HG02588 (cell line): ENCODE measurements at regions not wholly inside any gene's neighbourhood (a gene's known extent, or its start where the extent isn't known, plus 50 kb on each side); places are given as distances from the start of the nearest gene placed in this dataset.

Experiments used
- ATAC-seq: cut with Tn5 transposase; IDR thresholded peaks from one replicate; pipeline ENCODE4 v1.9.1; 2021; ENCODE audit warnings: mild to moderate bottlenecking, moderate library complexity; ENCODE audit not compliant: unreplicated experiment

GRCh38 chr3:18835021-18835420, 313.3 kb upstream of the KCNH8 start:
- ATAC-seq = no peak

- ATAC-seq = no peak
Observed at GRCh38 chr3:18830087-18830486, 318.2 kb upstream of the KCNH8 start.

- ATAC-seq = no peak
Observed at GRCh38 chr3:18828637-18829036, 319.7 kb upstream of the KCNH8 start.

DNA sequence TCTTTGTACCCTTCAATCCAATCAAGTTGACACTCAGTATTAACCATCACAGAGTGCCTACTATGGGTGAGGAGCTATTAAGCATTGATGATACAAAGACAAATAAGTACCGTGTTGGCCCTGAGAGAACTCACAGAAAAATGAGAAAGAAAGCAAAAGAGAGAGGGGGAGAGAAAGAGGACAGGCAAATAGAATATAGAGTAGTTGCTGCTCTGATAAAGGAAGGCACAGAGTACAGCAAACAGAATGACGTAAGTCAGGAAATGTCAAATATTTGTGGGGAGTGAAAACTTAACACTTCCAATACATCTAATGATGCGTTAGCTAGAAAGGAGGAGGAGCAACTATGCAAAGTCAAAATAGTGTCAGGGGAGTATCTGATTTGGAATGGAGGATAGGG, 320.6 kb upstream of the KCNH8 start:
- ATAC-seq = no peak

DNA sequence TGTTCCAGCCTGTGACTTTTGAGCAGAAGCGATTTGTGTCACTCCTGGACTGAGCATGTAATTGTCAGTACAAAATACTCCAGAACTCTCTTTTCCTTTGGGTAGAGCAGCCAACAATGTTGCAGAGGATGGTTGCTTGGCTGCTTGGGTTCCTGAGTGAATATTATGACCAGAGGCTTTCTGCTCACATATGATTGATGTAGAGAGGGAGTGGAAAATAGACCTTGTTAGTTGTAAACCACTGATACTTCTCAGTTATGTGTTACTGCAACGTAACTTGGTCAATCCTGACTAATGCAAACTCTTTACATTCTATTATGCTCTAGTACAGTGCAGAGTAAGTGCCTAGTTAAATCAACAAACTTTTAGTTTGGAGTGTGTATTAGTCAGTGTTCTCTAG, 322.6 kb upstream of the KCNH8 start:
- no peak for ATAC-seq

GRCh38 chr3:18813300-18813699, 335.0 kb upstream of the KCNH8 start:
- no peak for ATAC-seq

DNA sequence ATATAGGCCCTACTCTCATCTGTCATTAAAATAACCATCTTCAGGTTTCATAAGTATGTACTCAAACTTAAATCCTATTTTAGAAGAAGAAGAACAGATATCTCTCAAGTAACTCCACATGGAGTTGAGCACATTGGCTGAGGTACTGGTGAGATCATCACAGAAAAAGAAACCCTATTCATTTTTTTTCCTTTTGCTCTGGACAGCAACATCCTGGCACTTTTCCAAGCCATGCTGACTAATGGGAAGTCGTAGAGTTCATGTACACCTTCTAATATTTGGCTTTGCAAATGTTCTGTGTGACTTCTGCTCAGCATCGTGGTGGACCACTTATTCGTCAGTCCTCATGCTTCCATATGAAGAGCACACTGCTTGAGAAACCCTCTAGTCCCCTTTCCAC, 336.0 kb upstream of the KCNH8 start:
- ATAC-seq = no peak

- ATAC-seq = no peak
Observed at GRCh38 chr3:18810306-18810661, 338.0 kb upstream of the KCNH8 start.

GRCh38 chr3:18809640-18810305, 338.5 kb upstream of the KCNH8 start:
- ATAC-seq = no peak

DNA sequence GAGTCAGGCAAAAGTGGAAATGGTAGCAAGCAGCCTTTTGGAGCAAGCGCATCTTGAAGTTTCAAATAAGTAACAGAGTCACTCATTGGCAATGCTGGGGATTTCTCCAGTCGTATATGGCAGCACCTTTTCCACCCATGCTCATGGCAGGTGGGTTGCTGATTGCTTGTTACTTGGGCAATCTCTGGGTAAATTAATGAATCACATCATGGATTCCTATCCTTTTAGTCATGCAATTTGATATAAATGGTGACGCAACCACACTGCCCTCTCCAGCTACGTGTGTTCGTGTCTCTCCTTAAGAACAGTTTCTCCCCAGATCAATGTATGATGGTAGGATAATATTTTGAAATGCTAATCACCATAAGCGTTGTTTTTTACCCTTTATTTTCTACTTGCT, 339.9 kb upstream of the KCNH8 start:
- ATAC-seq = no peak

GRCh38 chr3:18807593-18807992, 340.7 kb upstream of the KCNH8 start:
- ATAC-seq = no peak

DNA sequence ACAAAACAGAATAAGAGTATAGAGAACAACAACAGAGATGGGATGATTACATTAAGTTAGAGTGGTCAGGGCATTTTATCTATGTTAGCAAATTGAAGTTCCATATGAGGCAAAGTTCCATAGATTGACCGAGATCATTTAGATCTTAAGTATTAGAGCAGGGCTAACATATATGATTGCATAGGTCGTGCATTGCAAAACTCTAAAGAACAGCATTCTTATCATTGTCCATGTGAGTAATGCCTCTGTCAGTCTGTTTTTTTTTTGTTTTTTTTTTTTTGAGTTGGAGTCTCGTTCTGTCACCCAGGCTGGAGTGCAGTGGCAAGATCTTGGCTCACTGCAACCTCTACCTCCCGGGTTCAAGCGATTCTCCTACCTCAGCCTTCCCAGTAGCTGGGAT, 341.7 kb upstream of the KCNH8 start:
- ATAC-seq = no peak

GRCh38 chr3:18797378-18797777, 350.9 kb upstream of the KCNH8 start:
- no peak for ATAC-seq

DNA sequence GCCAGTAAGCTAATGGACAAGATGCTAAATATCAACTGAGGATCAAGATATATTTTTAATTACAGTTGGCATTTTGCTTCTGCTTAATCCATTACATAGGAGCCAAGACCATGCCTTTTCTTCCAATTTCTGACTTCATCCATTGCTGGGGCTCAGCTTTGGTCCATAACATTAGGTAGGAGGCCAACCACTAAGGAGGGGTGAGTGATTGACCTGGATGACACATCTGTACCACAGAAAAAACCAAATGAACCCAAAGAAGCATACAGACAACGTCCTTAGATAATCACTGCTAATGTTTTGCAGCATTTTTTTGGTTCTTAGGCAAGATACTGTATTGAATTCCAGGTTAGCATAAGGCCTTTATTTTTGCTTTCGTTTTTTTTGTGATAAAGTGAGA, 353.2 kb upstream of the KCNH8 start:
- ATAC-seq = no peak

- no peak for ATAC-seq
Observed at GRCh38 chr3:18791752-18792151, 356.6 kb upstream of the KCNH8 start.

GRCh38 chr3:18791182-18791581, 357.1 kb upstream of the KCNH8 start:
- no peak for ATAC-seq

DNA sequence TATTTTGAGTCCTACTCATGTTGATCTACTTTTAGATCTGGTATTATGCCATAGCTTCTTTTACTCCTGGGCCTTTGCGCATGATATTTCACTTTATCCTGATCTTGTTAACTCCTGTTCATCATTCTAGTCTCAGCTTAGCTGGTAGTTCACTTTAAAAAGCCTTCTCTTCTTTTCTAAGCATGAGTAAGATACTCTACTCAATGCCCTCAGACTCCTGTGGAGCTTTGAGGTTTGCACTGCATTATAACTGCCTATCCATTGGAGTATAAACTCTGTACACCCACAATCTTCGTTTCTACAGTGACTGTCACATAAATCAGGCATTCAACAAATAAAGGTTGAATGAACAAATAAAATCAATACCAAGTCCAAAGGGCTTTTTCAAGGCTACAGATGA, 357.9 kb upstream of the KCNH8 start:
- ATAC-seq = no peak

GRCh38 chr3:18789734-18790133, 358.6 kb upstream of the KCNH8 start:
- no peak for ATAC-seq

- ATAC-seq = no peak
Observed at GRCh38 chr3:18787441-18787840, 360.9 kb upstream of the KCNH8 start.

DNA sequence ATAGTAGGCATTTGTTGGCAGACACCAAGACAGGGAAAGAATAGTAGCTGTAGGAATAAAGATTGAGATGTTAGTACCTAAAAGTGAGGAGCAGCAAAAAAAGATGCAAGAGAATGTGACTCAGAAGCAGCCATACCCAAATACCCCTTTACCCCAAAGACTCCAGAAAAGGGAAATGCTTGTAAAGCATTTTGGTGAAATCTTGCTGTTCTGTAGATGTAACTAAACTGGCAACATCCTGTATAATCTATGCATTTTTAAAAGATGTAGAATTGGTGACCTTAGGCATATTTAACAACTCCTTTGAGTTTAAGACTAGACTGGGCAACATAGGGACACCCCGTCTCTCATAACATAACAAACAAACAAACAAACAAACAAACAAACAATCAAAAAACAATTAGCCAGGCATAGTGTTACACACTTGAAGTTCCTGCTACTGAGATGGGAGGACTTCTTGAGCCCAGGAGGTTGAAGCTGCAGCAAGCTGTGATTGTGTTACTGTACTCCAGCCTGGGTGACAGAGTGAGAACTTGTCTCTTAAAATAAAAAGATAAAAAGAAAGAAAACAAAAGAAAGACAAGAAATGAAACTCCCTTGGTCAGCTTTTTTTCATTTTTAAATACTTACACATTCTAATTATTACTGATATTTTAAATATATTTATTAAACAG, 361.5 kb upstream of the KCNH8 start:
- ATAC-seq = no peak

DNA sequence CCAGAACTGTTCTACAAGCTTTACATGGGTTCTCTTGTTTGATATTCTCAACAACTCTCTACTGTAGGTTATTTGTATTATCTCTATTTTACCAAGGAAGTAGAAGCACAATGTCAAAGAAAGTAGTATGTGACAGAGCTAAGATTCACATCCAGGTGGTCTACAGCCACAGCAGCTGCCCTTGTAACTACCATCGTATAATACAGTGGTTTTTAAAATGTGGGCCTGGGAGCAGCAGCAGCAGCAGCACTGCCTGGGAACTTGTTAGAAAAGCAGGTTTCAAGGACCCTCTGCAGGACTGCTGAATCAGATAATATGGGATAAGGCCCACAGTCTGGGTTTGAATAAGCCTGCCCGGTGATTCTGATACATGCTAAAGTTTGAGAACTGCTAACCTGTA, 357.1 kb upstream of the SATB1 start:
- no peak for ATAC-seq

DNA sequence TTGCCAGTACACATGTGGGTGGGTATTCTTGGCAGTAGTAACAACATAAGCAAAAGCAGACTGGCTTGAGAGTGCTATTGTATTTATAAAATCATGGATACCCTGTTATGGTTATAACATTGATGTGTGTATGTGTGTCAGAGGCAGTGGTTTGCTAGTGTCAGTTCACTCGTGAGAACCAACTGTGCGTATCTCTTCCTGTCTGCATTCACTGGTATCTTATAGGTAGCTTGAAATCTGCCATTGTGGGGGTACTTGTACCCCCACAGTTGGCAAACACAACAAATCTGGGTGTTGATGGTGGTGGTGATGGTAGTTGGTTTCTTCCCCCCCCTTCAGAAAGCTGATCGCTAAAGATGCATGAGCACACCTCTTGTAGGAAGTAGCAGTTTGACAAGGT, 355.8 kb upstream of the SATB1 start:
- ATAC-seq = no peak

GRCh38 chr3:18779704-18780103, 354.6 kb upstream of the SATB1 start:
- no peak for ATAC-seq
